H1 (cell line): ENCODE measurements at regions not wholly inside any gene's neighbourhood (a gene's known extent, or its start where the extent isn't known, plus 50 kb on each side); places are given as distances from the start of the nearest gene placed in this dataset.

Experiments used
- CTCF ChIA-PET: fragments of 300-600 bp; sonication (Branson Sonifier 250); formaldehyde crosslinking; loops from one replicate; lab custom pipeline; 2021; ENCODE audit not compliant: partially characterized antibody; lab: Charles Lee
- POLR2A ChIA-PET: fragments of 300-600 bp; sonication (Branson Sonifier 250); formaldehyde crosslinking; loops from one replicate; lab custom pipeline; 2021; ENCODE audit warnings: inconsistent platforms; ENCODE audit not compliant: partially characterized antibody; lab: Charles Lee
- DNase-seq, 2 experiments: peaks; one replicate each; pipeline versions ENCODE4 v3.0.0 to v3.0.0-alpha.2; 2010 to 2022; ENCODE audit warnings: low spot score in 2 of 2, low read depth in 1 of 2, mixed read lengths in 1 of 2
- FAIRE-seq: peaks from 2 replicates; lab custom pipeline; 2011; peaks lifted over from hg19 to GRCh38; lab: Jason Lieb, UNC
- H2AFZ ChIP-seq: 2 replicates; pipeline ENCODE4 v1.8.1; 2012; ENCODE audit warnings: low read length, inconsistent platforms
- H2AK5ac ChIP-seq: 2 replicates; pipeline ENCODE4 v1.6.1; 2013; ENCODE audit warnings: low read depth, low read length
- H2BK120ac ChIP-seq: replicated peaks from 2 replicates; pipeline ENCODE3; 2013; ENCODE audit warnings: low read depth, low read length, inconsistent platforms
- H2BK12ac ChIP-seq: 2 replicates; pipeline ENCODE4 v1.6.1; 2013; ENCODE audit warnings: low read depth, low read length
- H2BK15ac ChIP-seq: 2 replicates; pipeline ENCODE4 v1.6.1; 2013; ENCODE audit warnings: low read length
- H2BK20ac ChIP-seq: 2 replicates; pipeline ENCODE4 v1.6.1; 2013; ENCODE audit warnings: low read length
- H2BK5ac ChIP-seq: 2 replicates; pipeline ENCODE4 v1.6.1; 2013; ENCODE audit warnings: low read depth, low read length
- H3K14ac ChIP-seq: 2 replicates; pipeline ENCODE4 v1.6.1; 2013; ENCODE audit warnings: inconsistent platforms; ENCODE audit not compliant: insufficient read length
- H3K18ac ChIP-seq: 2 replicates; pipeline ENCODE4 v1.6.1; 2013; ENCODE audit warnings: low read length; ENCODE audit errors: extremely low read depth
- H3K23ac ChIP-seq: 2 replicates; pipeline ENCODE4 v1.6.1; 2013; ENCODE audit warnings: inconsistent platforms; ENCODE audit not compliant: insufficient read length
- H3K23me2 ChIP-seq: 2 replicates; pipeline ENCODE4 v1.6.1; 2013; ENCODE audit warnings: low read depth, low read length
- H3K27ac ChIP-seq: 2 replicates; pipeline ENCODE4 v1.6.1; 2011; ENCODE audit warnings: low read depth, low read length, inconsistent platforms
- H3K27me3 ChIP-seq, 4 experiments: replicated peaks in 1 of 4; 1 replicate in 1 of 4; 2 replicates in 3 of 4; pipeline versions ENCODE4 v1.6.1 to v1.8.1; 2011 to 2013; ENCODE audit warnings: low read length in 3 of 4, mild to moderate bottlenecking in 3 of 4, inconsistent platforms in 2 of 4, mixed read lengths in 2 of 4, moderate library complexity in 1 of 4; ENCODE audit not compliant: control insufficient read depth in 3 of 4, insufficient read depth in 3 of 4; ENCODE audit errors: extremely low read depth in 1 of 4
- H3K36me3 ChIP-seq, 4 experiments: 2 replicates each; pipeline versions ENCODE4 v1.6.1 to v1.8.1; 2011 to 2013; ENCODE audit warnings: mild to moderate bottlenecking in 4 of 4, low read length in 3 of 4, moderate library complexity in 2 of 4, control low read depth in 1 of 4, inconsistent platforms in 1 of 4; ENCODE audit not compliant: insufficient read depth in 4 of 4, control insufficient read depth in 2 of 4
- H3K4ac ChIP-seq: replicated peaks from 2 replicates; pipeline ENCODE3; 2013; ENCODE audit warnings: low read length, low read depth, mixed read lengths, inconsistent platforms; ENCODE audit not compliant: insufficient read length
- H3K4me1 ChIP-seq, 4 experiments: replicated peaks in 1 of 4; 1 replicate in 1 of 4; 2 replicates in 3 of 4; pipeline versions ENCODE4 v1.6.1 to v1.8.1; 2011 to 2013; ENCODE audit warnings: low read length in 3 of 4, inconsistent platforms in 2 of 4, mixed read lengths in 1 of 4; ENCODE audit not compliant: insufficient read depth in 4 of 4, control insufficient read depth in 3 of 4
- H3K4me2 ChIP-seq, 2 experiments: 2 replicates each; pipeline versions ENCODE4 v1.6.1 to v1.8.1; 2011 to 2013; ENCODE audit warnings: low read depth in 2 of 2, low read length in 2 of 2, control low read depth in 1 of 2, inconsistent platforms in 1 of 2, mild to moderate bottlenecking in 1 of 2; ENCODE audit not compliant: insufficient read depth in 1 of 2
- H3K4me3 ChIP-seq, 4 experiments: fragments of 200-600, 300-600 bp in 1 of 4; sonication (generic), shearing (Covaris generic), sonication (Bioruptor Twin) in 1 of 4; 2 replicates each; pipeline versions ENCODE4 v1.5.1 to v1.8.1; 2011 to 2016; ENCODE audit warnings: low read length in 4 of 4, low read depth in 3 of 4, control low read depth in 2 of 4, inconsistent platforms in 2 of 4, mild to moderate bottlenecking in 2 of 4, mixed read lengths in 1 of 4, moderate library complexity in 1 of 4; ENCODE audit not compliant: insufficient read depth in 2 of 4; ENCODE audit errors: extremely low read depth in 1 of 4
- H3K56ac ChIP-seq: replicated peaks from 2 replicates; pipeline ENCODE3; 2013; ENCODE audit warnings: low read depth, mild to moderate bottlenecking, mixed read lengths, low read length, inconsistent platforms; ENCODE audit not compliant: insufficient read length
- H3K79me1 ChIP-seq: 2 replicates; pipeline ENCODE4 v1.6.1; 2013; ENCODE audit warnings: low read depth, low read length, control low read depth
- H3K79me2 ChIP-seq, 2 experiments: 2 replicates each; pipeline versions ENCODE4 v1.6.1 to v1.8.1; 2012 to 2013; ENCODE audit warnings: low read length in 2 of 2, mild to moderate bottlenecking in 2 of 2, inconsistent platforms in 1 of 2; ENCODE audit not compliant: insufficient read depth in 2 of 2, control insufficient read depth in 1 of 2
- H3K9ac ChIP-seq, 4 experiments: replicated peaks in 1 of 4; 1 replicate in 1 of 4; 2 replicates in 3 of 4; pipeline versions ENCODE4 v1.6.1 to v1.8.1; 2011 to 2013; ENCODE audit warnings: low read depth in 3 of 4, low read length in 3 of 4, control low read depth in 2 of 4, mild to moderate bottlenecking in 2 of 4, moderate library complexity in 2 of 4, inconsistent platforms in 1 of 4; ENCODE audit errors: extremely low read depth in 1 of 4
- H3K9me3 ChIP-seq, 2 experiments: 2 replicates each; pipeline versions ENCODE4 v1.6.1 to v1.8.1; 2012 to 2013; ENCODE audit warnings: mild to moderate bottlenecking in 2 of 2, moderate library complexity in 2 of 2, control low read depth in 1 of 2, inconsistent platforms in 1 of 2, low read depth in 1 of 2, low read length in 1 of 2, mixed read lengths in 1 of 2; ENCODE audit not compliant: insufficient read depth in 2 of 2
- H4K20me1 ChIP-seq, 2 experiments: replicated peaks in 1 of 2; 2 replicates each; pipeline versions ENCODE3 to v1.8.1; 2011 to 2013; ENCODE audit warnings: inconsistent platforms in 2 of 2, low read length in 2 of 2, mild to moderate bottlenecking in 1 of 2; ENCODE audit not compliant: insufficient read depth in 2 of 2, control insufficient read depth in 1 of 2
- H4K5ac ChIP-seq: 2 replicates; pipeline ENCODE4 v1.6.1; 2013; ENCODE audit warnings: low read length, low read depth, mixed read lengths, inconsistent platforms; ENCODE audit not compliant: insufficient read length
- H4K8ac ChIP-seq: 2 replicates; pipeline ENCODE4 v1.8.0; 2013; ENCODE audit warnings: mild to moderate bottlenecking, moderate library complexity, low read length, inconsistent platforms; ENCODE audit not compliant: insufficient read depth; ENCODE audit errors: extremely low read depth
- H4K91ac ChIP-seq: replicated peaks from 2 replicates; pipeline ENCODE3; 2013; ENCODE audit warnings: low read length, mixed read lengths, inconsistent platforms; ENCODE audit not compliant: insufficient read length
- ASH2L ChIP-seq: fragments of 200-600, 300-600 bp; sonication (generic); IDR thresholded peaks from one replicate; pipeline ENCODE4 v1.7.1; 2017; ENCODE audit warnings: low read length
- BRCA1 ChIP-seq: IDR thresholded peaks from 2 replicates; pipeline ENCODE4 v1.6.1; 2012; ENCODE audit warnings: low read depth, low read length, improper control_type of control experiment
- CHD2 ChIP-seq: IDR thresholded peaks from 2 replicates; pipeline ENCODE4 v1.6.1; 2012; ENCODE audit warnings: low read length, improper control_type of control experiment
- EGR1 ChIP-seq: IDR thresholded peaks from 2 replicates; pipeline ENCODE4 v1.6.1; 2011; ENCODE audit warnings: low read depth, low read length, borderline replicate concordance
- MAX ChIP-seq: IDR thresholded peaks from 2 replicates; pipeline ENCODE4 v1.6.1; 2012; ENCODE audit warnings: inconsistent platforms
- POU5F1 ChIP-seq: IDR thresholded peaks from 2 replicates; pipeline ENCODE4 v1.6.1; 2011; ENCODE audit warnings: low read depth, mild to moderate bottlenecking, low read length, moderate library complexity
- RAD21 ChIP-seq, 2 experiments: IDR thresholded peaks in 1 of 2; conservative IDR thresholded peaks in 1 of 2; 2 replicates each; pipeline ENCODE4 v1.6.1; 2011; ENCODE audit warnings: low read depth in 2 of 2, low read length in 2 of 2, improper control_type of control experiment in 1 of 2, inconsistent platforms in 1 of 2, mild to moderate bottlenecking in 1 of 2, moderate library complexity in 1 of 2
- RBBP5 ChIP-seq: IDR thresholded peaks from 2 replicates; pipeline ENCODE4 v1.7.1; 2012; ENCODE audit warnings: low read depth, mild to moderate bottlenecking, inconsistent platforms, low read length, moderate library complexity, borderline replicate concordance
- RFX5 ChIP-seq: IDR thresholded peaks from 2 replicates; pipeline ENCODE4 v1.6.1; 2011; ENCODE audit warnings: low read depth, low read length, improper control_type of control experiment, borderline replicate concordance
- SP2 ChIP-seq: IDR thresholded peaks from 2 replicates; pipeline ENCODE4 v1.6.1; 2012; ENCODE audit warnings: mild to moderate bottlenecking, low read length, inconsistent platforms
- SRF ChIP-seq: IDR thresholded peaks from 2 replicates; pipeline ENCODE4 v1.6.1; 2011; ENCODE audit warnings: mild to moderate bottlenecking, low read depth, low read length, moderate library complexity
- SUZ12 ChIP-seq: fragments of 200-600 bp; sonication (generic); IDR thresholded peaks from 2 replicates; pipeline ENCODE4 v1.6.1; 2012; ENCODE audit warnings: mild to moderate bottlenecking, inconsistent platforms, low read length, moderate library complexity, mixed read lengths
- TEAD4 ChIP-seq: IDR thresholded peaks from 2 replicates; pipeline ENCODE4 v1.6.1; 2012; ENCODE audit warnings: low read depth, low read length, inconsistent platforms, mixed read lengths
- ZNF274 ChIP-seq: IDR thresholded peaks from 2 replicates; pipeline ENCODE4 v1.7.0; 2012; ENCODE audit warnings: low read length, borderline replicate concordance; ENCODE audit errors: extremely low read depth

DNA sequence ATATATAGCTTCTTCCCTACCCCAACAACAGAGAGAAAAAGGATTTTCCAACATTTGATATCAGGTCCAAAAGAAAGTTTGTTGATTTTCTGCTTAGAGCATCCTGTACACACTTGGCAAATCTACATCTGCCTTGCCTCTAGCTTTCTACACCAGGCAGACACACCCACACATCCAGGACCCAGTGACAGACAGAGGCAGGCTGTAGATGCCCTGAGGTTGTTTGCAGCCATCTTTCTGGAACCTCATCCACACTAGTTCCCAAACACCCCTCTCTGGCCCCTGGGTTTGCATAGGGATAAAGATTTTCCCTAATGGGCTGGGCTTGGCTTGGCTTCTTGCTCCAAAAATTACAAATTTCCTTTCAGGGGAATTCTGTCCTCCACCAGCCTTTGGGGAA, 138.2 kb upstream of the FST start:
- Histone ChIP-seq H4K20me1 (no peaks in the 10 kb centered on the region), H3K18ac (no peak overlapping the region), H3K79me1 (no peaks in the 10 kb centered on the region), H2BK5ac (no peak overlapping the region), H4K5ac (no peak overlapping the region), H4K91ac (no peak overlapping the region), H3K23ac (no peak overlapping the region), H3K23me2 (no peaks in the 10 kb centered on the region), H2AK5ac (no peak overlapping the region), H3K27me3 (no peaks in the 10 kb centered on the region), H3K56ac (no peak overlapping the region), H3K14ac (no peak overlapping the region), H4K8ac (no peak overlapping the region), H3K4me2 (no peak overlapping the region), H3K27ac (no peak overlapping the region), H2BK15ac (no peak overlapping the region), H3K4me3 (no peak overlapping the region), H2BK120ac (no peak overlapping the region), H3K36me3 (no peaks in the 10 kb centered on the region), H3K9ac (no peak overlapping the region), H3K4ac (no peak overlapping the region), H3K4me1 (no peaks in the 10 kb centered on the region), H2BK20ac (no peak overlapping the region), H2BK12ac (no peak overlapping the region), H3K79me2 (no peaks in the 10 kb centered on the region), H2AFZ (no peak overlapping the region), H3K9me3 (0 out of 4 replicates have a peak, but pooled peaks cover 0 to 4% of the 10 kb centered on the region in 2 experiments)
- DNase-seq (no peak), FAIRE-seq (no peak)
- ChIA-PET CTCF (no interaction called here), POLR2A (no interaction called here)
- TF ChIP-seq EGR1, result no peak
- no peak for TF ChIP-seq SUZ12
- TF ChIP-seq SRF, result no peak
- TF ChIP-seq TEAD4, result no peak
- no peak for TF ChIP-seq RBBP5
- no peak for TF ChIP-seq BRCA1
- TF ChIP-seq RFX5, result no peak
- TF ChIP-seq CHD2, result no peak
- TF ChIP-seq POU5F1, result no peak
- no peak for TF ChIP-seq ASH2L
- TF ChIP-seq SP2, result no peak
- TF ChIP-seq MAX, result no peak
- no peak for TF ChIP-seq RAD21 (IDR thresholded peaks at IDR 0.05 in 1 of 2, conservative IDR thresholded peaks at IDR 0.05 in 1 of 2; ENCODE audit: low read depth in 2 of 2, low read length in 2 of 2)
- no peak for TF ChIP-seq ZNF274
